Jurkat, Clone E6-1 (cell line): ENCODE measurements at regions not wholly inside any gene's neighbourhood (a gene's known extent, or its start where the extent isn't known, plus 50 kb on each side); places are given as distances from the start of the nearest gene placed in this dataset.
"Not testable (repeated sequence)": the region's sequence is repeated elsewhere in the genome, so short reads cannot be mapped to it uniquely, and the experiment has no call there.

ENCODE experiments used
- DNase-seq: peaks from one replicate; pipeline ENCODE4 v3.0.0-alpha.2; 2011; ENCODE audit warnings: low read depth, low spot score
- H3K4me3 ChIP-seq: 2 replicates; pipeline ENCODE4 v1.5.1; 2011; ENCODE audit warnings: mild to moderate bottlenecking, low read length, control low read depth, moderate library complexity

DNA sequence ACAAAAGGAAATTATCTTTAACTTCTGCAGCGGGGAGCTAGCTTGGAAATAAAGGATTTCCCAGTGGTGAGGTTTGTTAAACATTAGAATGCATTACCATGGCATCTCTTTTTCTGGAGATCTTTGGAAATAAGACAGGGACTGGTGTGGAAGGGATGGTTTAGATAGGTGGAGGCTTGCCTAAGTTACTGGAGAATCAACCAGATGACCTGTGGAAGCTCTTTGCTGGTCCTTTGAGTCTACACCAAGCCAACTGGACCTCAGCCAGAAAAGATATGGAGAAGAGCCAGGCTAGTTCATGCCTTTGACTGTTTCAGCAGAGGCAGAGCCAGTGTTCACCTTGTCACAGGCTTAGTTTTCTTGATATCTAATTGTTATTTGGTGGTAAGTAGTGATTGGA lies 134.7 kb downstream of the KCNRG start:
- no peak for DNase-seq
- H3K4me3 ChIP-seq: no peak overlapping the region

DNA sequence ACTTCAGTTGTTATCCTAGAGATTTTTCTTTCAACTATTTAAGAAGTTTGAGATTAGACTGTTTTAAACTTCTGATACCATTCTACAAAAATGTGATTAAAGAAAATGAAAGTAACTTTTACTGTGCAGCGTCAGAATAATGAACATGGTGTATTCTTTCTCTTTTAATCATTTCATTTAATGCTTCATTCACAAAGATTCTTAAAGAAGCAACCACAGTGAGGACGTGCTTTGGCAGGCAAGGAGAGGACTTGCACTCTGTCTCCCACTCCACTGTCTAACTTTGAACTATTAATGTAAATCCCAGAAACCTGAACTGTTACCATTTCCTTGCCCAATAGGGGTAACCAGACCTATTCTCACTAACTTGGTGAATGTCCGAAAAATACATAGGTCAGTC lies 137.0 kb downstream of the KCNRG start:
- DNase-seq: no peak
- peak overlapping the region; percentile 13 for H3K4me3 ChIP-seq

DNA sequence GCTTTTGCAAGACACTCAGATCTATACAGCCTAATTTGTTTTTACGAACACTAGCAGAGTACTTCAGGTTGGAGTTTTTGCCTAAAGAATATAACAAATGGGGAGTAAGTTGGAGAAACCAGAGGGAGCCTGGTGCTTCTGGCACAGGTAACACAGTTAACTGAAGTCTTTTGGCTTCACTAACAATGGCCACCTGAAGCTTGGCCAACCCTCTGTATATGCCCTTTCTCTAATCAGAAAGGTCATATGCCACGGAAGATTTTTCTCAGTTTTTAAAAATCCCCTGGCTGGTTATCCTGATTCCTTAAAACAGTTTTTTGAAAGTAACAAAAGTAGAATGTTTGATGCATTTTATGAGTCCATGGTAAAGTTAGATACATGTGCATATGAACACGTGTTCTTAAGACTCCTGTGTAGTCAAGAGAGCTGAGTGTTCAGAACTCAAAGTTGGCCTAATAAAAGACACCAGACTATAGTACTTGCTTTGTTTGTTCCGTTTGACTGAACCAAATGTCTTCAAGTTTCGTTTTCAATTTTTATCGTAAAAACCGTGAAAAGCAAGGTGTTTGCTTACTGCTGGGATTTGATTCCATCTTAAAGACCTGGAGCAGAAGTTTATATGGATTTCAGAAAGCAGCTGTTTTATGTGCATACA lies 137.5 kb downstream of the KCNRG start:
- H3K4me3 ChIP-seq: no peak overlapping the region
- DNase-seq: no peak

DNA sequence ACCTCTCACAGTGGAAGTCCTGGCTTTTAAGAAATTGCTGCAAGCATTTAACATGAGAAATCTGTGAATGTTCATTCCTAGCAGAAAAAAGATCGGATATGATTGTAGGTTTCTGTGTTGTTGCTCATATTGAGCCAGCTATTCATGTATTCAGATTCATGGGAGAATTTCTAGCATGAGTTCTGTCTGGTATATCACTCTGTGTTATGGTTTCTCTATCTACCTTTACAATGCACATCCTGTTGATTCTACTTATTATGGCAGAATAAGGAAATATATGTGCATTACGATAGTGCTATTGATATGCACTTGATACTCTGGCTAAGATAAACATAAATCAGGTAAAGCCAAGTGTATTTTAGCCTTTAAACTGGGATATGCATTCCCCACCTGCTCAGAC lies 138.2 kb downstream of the KCNRG start:
- H3K4me3 ChIP-seq: no peak overlapping the region

DNA sequence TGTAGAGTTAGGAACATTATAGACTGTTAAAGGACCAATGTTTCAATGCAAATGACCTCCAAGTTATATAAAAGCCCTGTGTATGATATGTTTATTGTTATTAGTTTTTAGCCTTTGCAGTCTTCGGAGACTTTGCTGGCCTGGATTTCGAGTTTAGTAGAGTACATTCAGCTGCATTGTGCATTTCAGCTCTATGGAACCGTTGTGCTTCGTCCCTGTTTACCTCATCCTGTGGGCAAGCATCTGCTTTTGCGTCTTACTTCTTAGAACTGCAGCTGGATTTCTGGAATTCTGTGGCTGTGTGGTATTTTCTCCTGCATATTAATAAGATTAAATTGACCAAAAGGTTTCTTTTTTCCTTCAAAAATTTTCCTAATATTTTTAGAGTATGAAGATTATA lies 138.6 kb downstream of the KCNRG start:
- DNase-seq: no peak
- H3K4me3 ChIP-seq: no peak overlapping the region

More for the DNA sequence above, 138.2 kb downstream of the KCNRG start:
- no peak for DNase-seq

DNA sequence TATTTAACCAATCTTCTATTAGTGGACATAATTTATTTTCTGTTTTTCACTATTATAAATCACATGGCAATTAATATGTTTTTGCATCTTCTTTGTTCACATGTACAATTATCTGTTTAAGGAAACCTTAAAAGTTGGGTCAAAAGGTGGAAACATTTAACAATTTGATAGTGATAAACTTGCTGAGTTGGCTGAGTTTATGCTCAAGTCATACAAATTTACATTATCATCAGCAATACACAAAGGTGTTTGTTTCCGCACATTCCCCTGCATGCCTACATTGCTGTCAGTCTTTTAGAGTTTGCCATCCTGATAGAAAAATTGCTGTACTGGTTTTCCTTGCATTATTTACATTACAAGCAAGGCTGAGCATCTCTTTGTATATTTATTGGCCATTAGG lies 139.5 kb downstream of the KCNRG start:
- no peak overlapping the region for H3K4me3 ChIP-seq
- DNase-seq: no peak

DNA sequence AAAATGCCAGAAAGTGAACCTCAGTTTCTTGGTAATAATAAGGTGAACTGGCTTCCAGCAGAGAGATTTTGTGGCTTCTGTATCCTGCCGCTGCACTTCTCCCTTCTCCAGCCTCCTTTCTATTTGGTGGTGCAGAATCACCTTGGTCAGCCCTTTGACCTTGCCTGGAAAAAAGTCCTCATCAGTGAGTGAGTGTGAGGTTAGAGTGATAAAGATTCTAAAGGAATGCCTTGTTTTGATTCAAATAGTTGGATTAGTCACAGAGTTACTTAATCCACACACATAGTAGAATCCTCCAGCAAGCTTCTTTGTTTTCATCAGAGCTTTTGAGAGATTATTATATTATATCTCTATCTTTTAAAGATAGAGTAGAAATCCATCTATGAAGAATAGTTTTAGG lies 140.9 kb downstream of the KCNRG start:
- H3K4me3 ChIP-seq: no peak overlapping the region
- DNase-seq: no peak

DNA sequence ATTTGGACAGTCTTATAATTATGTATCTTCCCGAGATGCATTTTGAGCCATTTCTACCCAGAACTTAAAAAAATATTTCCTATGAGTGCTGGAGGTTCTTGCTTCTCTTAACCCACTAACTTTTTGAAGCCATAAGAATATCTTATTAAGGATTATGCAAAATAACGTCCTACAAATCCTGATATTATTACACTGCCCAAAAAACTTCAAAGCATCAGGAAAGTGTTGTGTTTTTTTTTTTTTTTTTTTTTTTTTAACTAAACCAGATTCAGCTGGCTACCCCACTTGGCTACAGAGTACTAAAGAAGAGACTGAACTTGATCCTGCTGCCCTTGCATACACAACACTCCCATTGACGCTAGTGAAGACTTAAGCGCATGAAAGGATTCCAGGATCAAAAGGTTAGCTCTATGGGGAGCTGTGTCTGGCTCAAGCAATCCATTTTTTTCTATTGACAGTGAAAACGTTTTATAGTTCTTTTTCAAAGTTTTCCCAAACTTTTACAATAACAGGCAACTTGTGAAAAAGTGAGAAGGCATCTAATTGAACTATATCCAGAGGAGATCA lies 141.4 kb downstream of the KCNRG start:
- no peak overlapping the region for H3K4me3 ChIP-seq
- DNase-seq: no peak

DNA sequence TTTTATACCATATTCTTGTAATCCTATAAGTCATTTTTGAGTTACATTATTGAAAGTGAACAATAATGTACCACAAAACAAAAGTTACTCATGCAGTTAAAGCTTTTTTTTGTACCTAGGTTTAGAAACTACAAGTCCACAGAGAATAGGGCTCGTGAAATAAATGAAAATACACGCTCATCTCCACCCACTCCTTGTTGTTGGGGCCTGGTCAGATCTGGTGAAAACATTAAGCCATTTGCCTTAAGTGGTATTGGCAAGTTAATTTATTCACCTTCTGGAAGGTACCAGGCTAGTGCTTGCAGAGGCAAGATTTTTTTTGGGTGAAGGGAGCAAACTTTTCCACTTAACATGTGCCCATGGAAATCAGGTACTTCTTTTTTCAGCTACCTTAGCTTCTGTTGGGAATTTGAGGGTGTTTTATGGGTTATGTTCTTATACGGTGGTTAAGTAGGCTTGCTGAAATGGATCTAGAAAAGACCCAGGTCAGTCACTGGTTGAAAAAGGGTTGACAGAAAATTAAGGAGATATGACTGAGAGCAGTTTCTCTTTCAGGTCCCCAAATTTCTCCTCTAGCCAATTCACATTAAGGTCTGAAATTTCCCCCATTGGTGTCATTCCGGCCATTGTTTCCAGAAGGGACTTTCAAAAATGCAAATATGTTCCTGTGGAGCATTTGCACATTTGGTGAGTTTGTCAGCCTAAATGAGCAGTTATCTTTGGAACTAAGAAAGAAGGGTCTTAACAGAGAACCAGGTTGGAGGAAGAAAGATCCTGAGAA lies 143.3 kb downstream of the KCNRG start:
- no peak for DNase-seq
- H3K4me3 ChIP-seq: no peak overlapping the region

DNA sequence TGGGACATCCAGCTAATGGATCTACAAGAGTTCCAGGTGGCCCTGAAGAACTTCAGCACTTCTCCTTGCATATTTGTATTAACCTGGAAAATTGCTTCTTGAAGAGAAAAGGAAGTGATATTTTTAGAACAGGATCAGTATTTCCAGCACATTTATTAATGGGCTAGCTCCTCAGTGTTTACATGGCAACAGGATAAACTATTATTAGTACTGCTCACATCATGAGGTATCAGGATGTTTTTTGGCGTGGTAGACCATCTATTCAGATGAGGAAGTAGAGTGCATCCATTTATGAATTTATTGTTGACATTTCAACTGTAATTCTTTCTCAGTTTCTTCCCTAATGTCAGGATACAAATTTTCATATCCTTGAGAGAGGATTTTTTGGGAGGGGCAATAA lies 144.4 kb downstream of the KCNRG start:
- DNase-seq: no peak

DNA sequence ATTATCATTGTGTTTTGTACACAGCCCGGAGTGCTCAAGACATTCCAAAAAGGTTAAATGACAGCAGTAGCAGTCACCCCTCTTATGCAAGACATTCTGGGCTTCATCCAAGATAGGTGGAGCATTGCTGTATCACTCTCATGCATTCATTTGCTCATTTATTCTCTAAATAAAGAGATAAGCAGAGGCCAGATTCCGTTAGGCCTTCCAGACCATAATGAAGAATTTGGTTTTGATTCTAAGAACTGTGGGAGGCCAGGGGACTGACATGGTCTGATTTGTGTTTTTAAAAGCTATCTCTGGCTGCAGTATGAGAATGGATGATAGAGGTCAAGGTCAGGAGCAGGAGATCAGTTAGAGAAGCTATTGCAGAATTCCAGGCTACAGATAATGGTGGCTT lies 145.8 kb downstream of the KCNRG start:
- H3K4me3 ChIP-seq: no peak overlapping the region
- DNase-seq: no peak

More for the DNA sequence above, 144.4 kb downstream of the KCNRG start:
- H3K4me3 ChIP-seq: no peak overlapping the region

DNA sequence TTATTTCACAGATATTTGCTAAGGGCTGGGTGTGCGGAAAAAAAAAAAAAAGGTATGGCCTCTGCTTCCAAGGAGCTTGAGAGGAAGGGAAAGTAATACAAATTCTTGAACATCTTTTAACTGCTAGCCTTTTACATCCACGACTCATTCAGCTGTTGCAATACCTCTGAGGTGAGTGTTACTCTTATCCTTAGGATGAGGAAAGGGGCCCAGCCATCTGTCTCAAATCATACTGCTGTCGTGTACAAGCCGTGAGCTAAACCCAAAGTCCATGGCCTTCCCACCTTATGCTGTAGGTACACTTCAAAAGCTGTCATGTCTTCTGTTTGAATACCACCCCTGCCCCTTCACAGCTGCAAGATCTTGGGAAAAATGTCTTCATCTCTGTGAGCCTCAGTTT lies 146.8 kb downstream of the KCNRG start:
- no peak for DNase-seq
- H3K4me3 ChIP-seq: no peak overlapping the region

DNA sequence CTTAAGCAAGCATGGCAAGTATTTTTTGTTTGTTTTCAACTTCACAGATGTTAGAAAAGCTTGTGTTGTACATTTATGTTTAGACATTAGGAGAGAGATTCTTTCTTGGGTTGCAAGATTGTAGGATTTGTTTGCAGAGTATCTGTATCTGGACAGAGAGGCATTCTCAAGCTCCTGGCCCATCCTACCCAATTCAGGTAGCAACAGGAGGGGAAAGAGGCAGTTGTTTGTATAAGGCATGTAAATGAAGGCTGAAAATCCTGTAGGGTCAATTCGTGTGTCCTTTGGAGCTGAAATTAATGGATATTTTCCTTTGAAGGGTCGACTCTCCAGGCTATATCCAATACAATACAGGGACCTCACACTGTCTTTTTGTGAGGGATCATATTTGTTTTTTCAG lies 147.3 kb downstream of the KCNRG start:
- DNase-seq: no peak
- H3K4me3 ChIP-seq: no peak overlapping the region

DNA sequence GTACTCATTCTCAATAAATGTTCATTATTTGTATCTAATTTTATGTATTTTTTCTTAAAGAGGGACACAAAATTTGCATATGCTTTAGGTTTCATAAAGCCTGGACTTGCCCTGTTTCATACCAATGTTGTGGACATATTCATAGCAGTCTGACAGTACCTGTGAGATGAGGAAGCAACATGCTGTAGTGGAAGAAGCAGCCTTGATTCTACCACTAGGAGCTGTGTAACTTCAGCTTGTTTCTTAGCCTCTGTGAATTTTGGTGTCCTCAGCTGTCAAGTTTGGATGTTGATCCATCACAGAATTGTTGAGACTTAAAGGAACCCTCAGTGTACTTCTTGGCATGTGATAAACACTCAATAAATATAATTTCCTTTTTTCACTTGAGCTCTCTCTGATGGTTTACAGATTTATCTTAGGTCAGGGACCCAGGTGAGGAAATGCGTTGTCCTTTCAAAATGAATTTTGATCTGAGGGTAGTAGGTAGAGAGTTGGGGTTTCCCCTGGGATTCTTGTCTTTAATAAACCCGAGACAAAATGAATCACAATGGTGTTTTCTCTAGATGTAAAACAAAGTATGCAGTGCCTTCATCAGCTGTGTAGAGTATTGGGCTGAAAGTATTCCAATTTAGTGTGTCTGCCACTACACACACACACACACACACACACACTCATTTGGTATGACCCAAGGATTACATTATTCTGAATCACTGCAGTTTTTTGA lies 152.1 kb downstream of the KCNRG start:
- peak; percentile 24 for DNase-seq
- H3K4me3 ChIP-seq: no peak overlapping the region

DNA sequence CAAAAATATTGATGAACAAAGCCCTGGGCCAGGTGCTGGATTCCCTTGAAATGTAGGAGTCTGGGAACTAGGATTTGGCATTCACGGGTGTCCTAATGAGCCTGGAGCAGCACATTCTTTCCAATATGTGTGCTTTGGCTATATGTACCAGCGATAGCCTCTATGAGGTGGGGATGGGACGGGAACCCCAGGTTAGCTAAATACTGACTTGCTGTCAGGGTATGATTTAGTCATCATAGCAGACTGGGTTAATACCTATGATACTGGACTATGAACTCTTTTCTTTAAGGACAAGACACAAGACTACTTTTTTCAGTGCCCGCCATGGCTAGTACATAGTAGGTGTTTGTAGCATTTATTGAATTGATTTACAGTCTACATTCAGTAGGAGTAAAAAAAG lies 152.7 kb downstream of the KCNRG start:
- DNase-seq: no peak
- H3K4me3 ChIP-seq: no peak overlapping the region

DNA sequence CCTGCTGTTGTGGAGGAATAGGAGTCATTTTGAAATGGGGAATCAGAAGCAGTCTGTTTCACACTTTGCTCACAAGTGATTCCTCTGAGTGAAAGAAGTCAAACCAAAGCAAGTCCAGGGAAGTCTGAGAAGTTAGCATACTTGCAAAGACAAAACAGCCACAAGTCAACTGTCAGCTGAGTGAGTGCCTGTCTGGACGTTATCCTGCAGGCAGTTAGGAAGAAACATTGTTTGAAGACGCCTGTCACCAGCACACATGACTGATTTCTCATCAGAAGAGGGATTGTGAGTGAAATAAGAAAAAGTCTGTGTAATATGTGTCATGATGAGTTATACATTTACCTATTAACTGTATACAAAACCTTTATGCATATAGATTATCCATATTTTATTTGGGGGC lies 153.5 kb downstream of the KCNRG start:
- no peak overlapping the region for H3K4me3 ChIP-seq
- DNase-seq: no peak

DNA sequence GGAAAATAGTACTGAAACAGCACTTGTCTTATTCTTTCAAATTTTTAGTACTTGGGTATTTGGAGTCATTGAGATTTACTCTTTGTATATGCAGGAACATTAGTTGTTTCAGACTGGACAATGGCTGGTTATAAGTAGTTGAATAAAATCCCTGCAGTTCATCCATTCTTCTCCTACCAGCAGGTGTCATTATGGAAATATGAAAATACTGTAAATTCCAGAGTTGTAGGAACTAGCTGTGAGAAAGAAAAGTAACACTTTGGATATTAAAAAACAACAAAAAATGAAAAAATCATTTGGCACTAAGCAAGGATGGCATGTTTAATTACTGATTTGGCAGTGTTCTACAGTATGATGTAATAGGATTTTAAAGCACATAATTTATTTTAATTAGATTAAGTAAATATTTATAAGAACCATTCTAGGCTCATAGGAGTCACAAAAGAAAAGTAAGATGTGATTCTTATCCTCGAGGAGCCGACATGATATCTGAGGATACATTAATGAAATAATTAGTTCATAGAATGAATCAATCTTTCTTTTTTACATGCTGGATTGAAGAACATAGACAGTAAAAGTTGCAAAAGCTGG lies 155.3 kb downstream of the KCNRG start:
- H3K4me3 ChIP-seq: no peak overlapping the region
- DNase-seq: no peak

DNA sequence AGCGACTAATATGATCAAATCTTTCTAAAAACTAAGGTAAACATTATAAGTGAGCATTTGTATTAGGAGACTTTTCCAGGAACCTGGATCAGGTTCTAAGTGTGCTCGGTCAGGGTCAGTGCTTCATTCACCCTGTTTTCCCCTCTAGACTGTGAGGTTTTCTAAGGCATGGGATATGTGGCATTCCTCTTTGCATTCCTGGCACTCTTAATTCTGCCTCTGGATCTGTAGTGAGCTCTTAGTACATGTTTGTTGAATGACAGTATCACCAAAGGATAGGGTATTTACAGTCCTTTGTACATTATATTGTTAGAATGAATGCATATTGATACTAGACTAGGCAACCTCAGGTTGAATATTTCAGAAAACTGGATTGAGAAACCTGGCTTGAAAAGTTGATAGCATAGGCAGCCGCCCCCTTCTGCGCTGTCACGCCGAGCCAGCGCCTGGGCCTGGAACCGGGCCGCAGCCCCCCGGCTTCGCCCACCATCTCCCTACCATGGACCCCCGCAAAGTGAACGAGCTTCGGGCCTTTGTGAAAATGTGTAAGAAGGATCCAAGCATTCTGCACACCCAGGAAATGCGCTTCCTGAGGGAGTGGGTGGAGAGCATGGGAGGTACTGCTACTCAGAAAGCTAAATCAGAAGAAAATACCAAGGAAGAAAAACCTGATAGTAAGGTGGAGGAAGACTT lies 156.5 kb downstream of the KCNRG start:
- no peak overlapping the region for H3K4me3 ChIP-seq
- DNase-seq: no peak

DNA sequence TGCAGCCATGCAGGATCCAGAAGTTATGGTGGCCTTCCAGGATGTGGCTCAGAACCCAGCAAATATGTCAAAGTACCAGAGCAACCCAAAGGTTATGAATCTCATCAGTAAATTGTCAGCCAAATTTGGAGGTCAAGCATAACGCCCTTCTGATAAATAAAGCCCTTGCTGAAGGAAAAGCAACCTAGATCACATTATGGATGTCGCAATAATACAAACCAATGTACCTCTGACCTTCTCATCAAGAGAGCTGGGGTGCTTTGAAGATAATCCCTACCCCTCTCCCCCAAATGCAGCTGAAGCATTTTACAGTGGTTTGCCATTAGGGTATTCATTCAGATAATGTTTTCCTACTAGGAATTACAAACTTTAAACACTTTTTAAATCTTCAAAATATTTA lies 157.8 kb downstream of the KCNRG start:
- not testable (repeated sequence) for DNase-seq, H3K4me3 ChIP-seq
